GM18868 (cell line): ENCODE measurements at regions not wholly inside any gene's neighbourhood (a gene's known extent, or its start where the extent isn't known, plus 50 kb on each side); places are given as distances from the start of the nearest gene placed in this dataset.
"Not testable (repeated sequence)": the region's sequence is repeated elsewhere in the genome, so short reads cannot be mapped to it uniquely, and the experiment has no call there.

Experiments used
- ATAC-seq: cut with Tn5 transposase; IDR thresholded peaks from one replicate; pipeline ENCODE4 v1.9.1; 2021; ENCODE audit warnings: mild to moderate bottlenecking, moderate library complexity; ENCODE audit not compliant: unreplicated experiment

GRCh38 chr11:87575088-87575487, 537.4 kb downstream of the TMEM135 start:
- ATAC-seq: no peak

GRCh38 chr11:87574193-87574592, 536.5 kb downstream of the TMEM135 start:
- ATAC-seq: no peak

GRCh38 chr11:87573708-87574107, 536.0 kb downstream of the TMEM135 start:
- no peak for ATAC-seq

GRCh38 chr11:87572881-87573280, 535.1 kb downstream of the TMEM135 start:
- no peak for ATAC-seq

- peak; percentile 45 for ATAC-seq
Measured at GRCh38 chr11:87560352-87560751, 522.6 kb downstream of the TMEM135 start.

- not testable (repeated sequence) for ATAC-seq
Measured at GRCh38 chr11:87559852-87560251, 522.1 kb downstream of the TMEM135 start.

GRCh38 chr11:87555101-87555500, 517.4 kb downstream of the TMEM135 start:
- no peak for ATAC-seq

GRCh38 chr11:87548797-87549196, 511.1 kb downstream of the TMEM135 start:
- no peak for ATAC-seq

GRCh38 chr11:87545858-87546257, 508.1 kb downstream of the TMEM135 start:
- ATAC-seq: no peak

GRCh38 chr11:87539596-87539995, 501.9 kb downstream of the TMEM135 start:
- no peak for ATAC-seq

- ATAC-seq: no peak
Measured at GRCh38 chr11:87536565-87536964, 498.8 kb downstream of the TMEM135 start.

- no peak for ATAC-seq
Measured at GRCh38 chr11:87536016-87536415, 498.3 kb downstream of the TMEM135 start.

GRCh38 chr11:87535513-87535912, 497.8 kb downstream of the TMEM135 start:
- ATAC-seq: no peak

- not testable (repeated sequence) for ATAC-seq
Measured at GRCh38 chr11:87531835-87532234, 494.1 kb downstream of the TMEM135 start.

- ATAC-seq: no peak
Measured at GRCh38 chr11:87529486-87529885, 491.8 kb downstream of the TMEM135 start.

- no peak for ATAC-seq
Measured at GRCh38 chr11:87528752-87529151, 491.0 kb downstream of the TMEM135 start.

GRCh38 chr11:87523276-87523675, 485.5 kb downstream of the TMEM135 start:
- no peak for ATAC-seq

- no peak for ATAC-seq
Measured at GRCh38 chr11:87518266-87518665, 480.5 kb downstream of the TMEM135 start.

- ATAC-seq: no peak
Measured at GRCh38 chr11:87517351-87517750, 479.6 kb downstream of the TMEM135 start.

GRCh38 chr11:87507722-87508121, 470.0 kb downstream of the TMEM135 start:
- not testable (repeated sequence) for ATAC-seq

GRCh38 chr11:87506946-87507345, 469.2 kb downstream of the TMEM135 start:
- ATAC-seq: not testable (repeated sequence)

GRCh38 chr11:87501388-87501787, 463.7 kb downstream of the TMEM135 start:
- no peak for ATAC-seq

- ATAC-seq: not testable (repeated sequence)
Measured at GRCh38 chr11:87494936-87495335, 457.2 kb downstream of the TMEM135 start.

- not testable (repeated sequence) for ATAC-seq
Measured at GRCh38 chr11:87494026-87494425, 456.3 kb downstream of the TMEM135 start.
